CD4-positive, alpha-beta memory T cell (primary cell): ENCODE measurements at regions not wholly inside any gene's neighbourhood (a gene's known extent, or its start where the extent isn't known, plus 50 kb on each side); places are given as distances from the start of the nearest gene placed in this dataset.
"Not testable (repeated sequence)": the region's sequence is repeated elsewhere in the genome, so short reads cannot be mapped to it uniquely, and the experiment has no call there.

ENCODE experiments used
- CTCF ChIA-PET: fragments of 350-600 bp; sonication (Branson Sonifier 250); formaldehyde crosslinking; loops from one replicate; lab custom pipeline; 2021; ENCODE audit warnings: inconsistent platforms; ENCODE audit not compliant: partially characterized antibody; lab: Charles Lee
- POLR2A ChIA-PET: fragments of 350-600 bp; sonication (Branson Sonifier 250); formaldehyde crosslinking; loops from one replicate; lab custom pipeline; 2021; ENCODE audit not compliant: partially characterized antibody; lab: Charles Lee
- DNase-seq, 5 donors: peaks; one replicate each; pipeline versions ENCODE4 v3.0.0 to v3.0.0-alpha.2; 2020 to 2022; ENCODE audit warnings: mixed read lengths in 1 of 5
- H3K27ac ChIP-seq: one replicate; pipeline ENCODE4 v1.7.0; 2013; ENCODE audit warnings: low read depth, low read length
- H3K27me3 ChIP-seq: 2 replicates; pipeline ENCODE4 v1.7.0; 2013; ENCODE audit warnings: mild to moderate bottlenecking, low read length, moderate library complexity; ENCODE audit not compliant: insufficient read depth
- H3K36me3 ChIP-seq: 2 replicates; pipeline ENCODE4 v1.7.0; 2013; ENCODE audit warnings: mild to moderate bottlenecking, low read length, moderate library complexity; ENCODE audit not compliant: insufficient read depth
- H3K4me1 ChIP-seq: 2 replicates; pipeline ENCODE4 v1.7.0; 2013; ENCODE audit warnings: mild to moderate bottlenecking, low read length, moderate library complexity; ENCODE audit not compliant: insufficient read depth
- H3K4me3 ChIP-seq, 2 donors: one replicate each; pipeline ENCODE4 v1.7.0; 2013; ENCODE audit warnings: low read length in 2 of 2, mild to moderate bottlenecking in 1 of 2
- H3K9me3 ChIP-seq, 2 donors: one replicate each; pipeline ENCODE4 v1.7.0; 2013; ENCODE audit warnings: low read length in 2 of 2, control low read depth in 1 of 2; ENCODE audit not compliant: control insufficient read depth in 1 of 2
- H3K27ac Mint-ChIP-seq, 7 donors: one replicate each; pipeline ENCODE4 v1.8.0; 2020 to 2021; ENCODE audit warnings: mixed read lengths in 7 of 7, mild to moderate bottlenecking in 6 of 7, inconsistent platforms in 3 of 7, moderate library complexity in 3 of 7
- H3K27me3 Mint-ChIP-seq, 2 donors: one replicate each; pipeline ENCODE4 v1.8.0; 2020 to 2021; ENCODE audit warnings: mixed read lengths in 2 of 2
- H3K36me3 Mint-ChIP-seq, 2 donors: one replicate each; pipeline ENCODE4 v1.8.0; 2020 to 2021; ENCODE audit warnings: mixed read lengths in 2 of 2, inconsistent platforms in 1 of 2, mild to moderate bottlenecking in 1 of 2
- H3K4me1 Mint-ChIP-seq, 4 donors: one replicate each; pipeline ENCODE4 v1.8.0; 2020 to 2021; ENCODE audit warnings: mixed read lengths in 4 of 4, mild to moderate bottlenecking in 1 of 4
- H3K4me3 Mint-ChIP-seq, 8 donors: one replicate each; pipeline ENCODE4 v1.8.0; 2020 to 2021; ENCODE audit warnings: mixed read lengths in 8 of 8, mild to moderate bottlenecking in 7 of 8, moderate library complexity in 6 of 8, inconsistent platforms in 3 of 8
- H3K9me3 Mint-ChIP-seq, 8 donors: one replicate each; pipeline ENCODE4 v1.8.0; 2020 to 2021; ENCODE audit warnings: mixed read lengths in 8 of 8, mild to moderate bottlenecking in 5 of 8, inconsistent platforms in 3 of 8, moderate library complexity in 1 of 8
- intact Hi-C: fragments of 100-400 bp; cut with micrococcal nuclease; formaldehyde crosslinking; loops from one replicate; pipeline ENCODE4 v1.15.1; 2023

DNA sequence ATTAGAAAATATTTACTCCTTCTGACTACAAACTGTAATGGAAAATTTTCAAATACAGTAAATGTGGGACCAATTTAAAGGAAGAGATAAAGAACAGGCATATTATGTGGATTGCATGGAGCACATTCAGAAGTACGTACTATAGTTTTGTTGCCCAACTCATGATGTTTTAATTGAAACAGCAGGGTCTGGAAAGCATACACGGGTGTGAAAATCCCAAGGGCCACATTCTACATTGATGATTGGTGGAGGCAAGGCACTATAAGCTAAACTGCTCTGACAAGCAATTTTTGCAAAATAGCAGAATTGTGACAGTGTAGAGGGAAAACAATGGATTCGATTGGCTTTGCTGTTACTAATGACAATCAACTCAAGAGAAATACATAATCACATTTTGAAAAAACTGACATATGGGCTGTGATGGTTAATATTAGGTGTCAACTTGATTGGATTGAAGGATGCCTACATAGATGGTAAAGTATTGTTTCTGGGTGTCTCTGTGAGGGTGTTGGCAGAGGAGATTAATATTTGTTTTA is 458.6 kb downstream of the PYDC2 start:
- Mint-ChIP-seq H3K27me3 (no peaks in the 10 kb centered on the region), H3K36me3 (no peaks in the 10 kb centered on the region), H3K27ac (no peak overlapping the region), H3K4me1 (no peaks in the 10 kb centered on the region), H3K9me3 (peaks cover 0 to 7% (median 5%) of the 10 kb centered on the region in 8 donors), H3K4me3 (no peak overlapping the region)
- no peak overlapping the region for H3K27ac ChIP-seq
- DNase-seq = no peak
- no peaks in the 10 kb centered on the region for H3K9me3 ChIP-seq
- no peaks in the 10 kb centered on the region for H3K27me3 ChIP-seq
- no peaks in the 10 kb centered on the region for H3K36me3 ChIP-seq
- H3K4me1 ChIP-seq = no peaks in the 10 kb centered on the region
- ChIA-PET CTCF (no interaction called here), POLR2A (no interaction called here)
- H3K4me3 ChIP-seq = no peak overlapping the region
- intact Hi-C loops = no loop called here

DNA sequence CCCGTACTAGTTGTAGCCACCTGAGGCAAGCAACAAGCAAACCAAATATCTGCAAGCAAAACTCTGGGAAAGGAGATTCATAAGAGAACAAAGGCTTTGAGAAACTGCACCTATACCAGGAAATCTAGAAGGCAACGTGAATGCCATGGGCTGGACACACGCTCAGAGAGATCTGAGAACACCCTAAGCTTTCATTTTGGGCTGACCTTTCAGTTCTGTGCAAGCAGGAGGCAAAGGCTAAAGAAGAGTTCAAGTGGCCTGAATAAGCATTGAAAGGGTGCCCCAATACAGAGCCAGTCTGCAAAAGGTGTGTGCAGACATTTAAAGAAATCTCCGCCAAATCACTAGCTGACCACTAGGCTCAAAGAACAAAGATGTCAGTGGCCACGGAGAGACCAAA is 461.6 kb downstream of the PYDC2 start:
- H3K36me3 Mint-ChIP-seq = no peaks in the 10 kb centered on the region
- DNase-seq = no peak
- no peak overlapping the region for H3K27ac Mint-ChIP-seq
- H3K27ac ChIP-seq = no peak overlapping the region
- ChIA-PET CTCF (no interaction called here), POLR2A (no interaction called here)
- intact Hi-C loops = no loop called here
- H3K9me3 Mint-ChIP-seq = peaks cover 0 to 13% (median 7%) of the 10 kb centered on the region in 8 donors
- no peaks in the 10 kb centered on the region for H3K9me3 ChIP-seq
- no peak overlapping the region for H3K4me3 ChIP-seq
- no peaks in the 10 kb centered on the region for H3K4me1 Mint-ChIP-seq
- H3K4me1 ChIP-seq = no peaks in the 10 kb centered on the region
- no peak overlapping the region for H3K4me3 Mint-ChIP-seq
- no peaks in the 10 kb centered on the region for H3K27me3 Mint-ChIP-seq
- H3K27me3 ChIP-seq = no peaks in the 10 kb centered on the region
- H3K36me3 ChIP-seq = no peaks in the 10 kb centered on the region

DNA sequence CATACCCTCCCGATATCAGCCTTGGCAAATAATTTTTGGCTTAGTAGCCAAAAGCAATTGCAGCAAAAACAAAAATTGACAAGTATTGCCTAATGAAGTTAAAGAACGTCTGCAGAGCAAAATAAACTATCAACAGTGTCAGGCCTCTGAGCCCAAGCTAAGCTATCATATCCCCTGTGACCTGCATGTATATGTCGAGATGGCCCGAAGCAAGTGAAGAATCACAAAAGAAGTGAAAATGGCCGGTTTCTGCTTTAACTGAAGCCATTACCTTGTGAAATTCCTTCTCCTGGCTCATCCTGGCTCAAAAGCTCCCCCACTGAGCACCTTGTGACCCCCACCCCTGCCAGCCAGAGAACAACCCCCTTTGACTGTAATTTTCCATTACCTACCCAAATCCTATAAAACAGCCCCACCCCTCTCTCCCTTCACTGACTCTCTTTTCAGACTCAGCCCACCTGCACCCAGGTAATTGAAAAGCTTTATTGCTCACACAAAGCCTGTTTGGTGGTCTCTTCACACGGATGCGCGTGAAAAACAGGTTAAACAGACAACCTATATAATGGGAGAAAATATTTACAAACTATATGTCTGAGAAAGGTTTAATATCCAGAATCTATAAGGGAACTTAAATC is 466.3 kb downstream of the PYDC2 start:
- H3K4me1 ChIP-seq, intact Hi-C loops, H3K27me3 Mint-ChIP-seq, H3K36me3 Mint-ChIP-seq, H3K27ac ChIP-seq, DNase-seq, POLR2A ChIA-PET, H3K27me3 ChIP-seq, H3K4me3 Mint-ChIP-seq, H3K36me3 ChIP-seq, CTCF ChIA-PET, H3K9me3 ChIP-seq, H3K4me3 ChIP-seq, H3K4me1 Mint-ChIP-seq, H3K27ac Mint-ChIP-seq: not testable (repeated sequence)
- peaks cover 0 to 17% (median 8%) of the 10 kb centered on the region in 8 donors for H3K9me3 Mint-ChIP-seq

- H3K27ac ChIP-seq, H3K27me3 Mint-ChIP-seq, H3K4me3 Mint-ChIP-seq, DNase-seq, H3K27me3 ChIP-seq, H3K36me3 ChIP-seq, H3K4me1 ChIP-seq, CTCF ChIA-PET, H3K9me3 ChIP-seq, H3K27ac Mint-ChIP-seq, H3K4me1 Mint-ChIP-seq, H3K36me3 Mint-ChIP-seq, H3K4me3 ChIP-seq, intact Hi-C loops, POLR2A ChIA-PET: not testable (repeated sequence)
- H3K9me3 Mint-ChIP-seq = peaks cover 0 to 17% (median 8%) of the 10 kb centered on the region in 8 donors
These were observed 467.0 kb downstream of the PYDC2 start for GRCh38 chr3:191927998-191928397.

GRCh38 chr3:191944835-191945234 is 483.9 kb downstream of the PYDC2 start:
- no peak overlapping the region for H3K27ac ChIP-seq
- no peak overlapping the region for H3K27ac Mint-ChIP-seq
- peaks cover 0 to 6% (median 2%) of the 10 kb centered on the region in 8 donors for H3K9me3 Mint-ChIP-seq
- H3K4me1 Mint-ChIP-seq = no peaks in the 10 kb centered on the region
- H3K36me3 Mint-ChIP-seq = no peaks in the 10 kb centered on the region
- CTCF ChIA-PET = no interaction called here
- H3K27me3 ChIP-seq = no peaks in the 10 kb centered on the region
- no peak overlapping the region for H3K4me3 ChIP-seq
- POLR2A ChIA-PET = no interaction called here
- H3K36me3 ChIP-seq = no peaks in the 10 kb centered on the region
- intact Hi-C loops = no loop called here
- H3K9me3 ChIP-seq = no peaks in the 10 kb centered on the region
- H3K4me1 ChIP-seq = no peaks in the 10 kb centered on the region
- DNase-seq = no peak
- H3K4me3 Mint-ChIP-seq = no peak overlapping the region
- H3K27me3 Mint-ChIP-seq = no peaks in the 10 kb centered on the region

- H3K9me3 Mint-ChIP-seq = peaks cover 0 to 6% (median 4%) of the 10 kb centered on the region in 8 donors
- ChIA-PET CTCF (no interaction called here), POLR2A (no interaction called here)
- no peak for DNase-seq
- no peak overlapping the region for H3K27ac Mint-ChIP-seq
- Histone ChIP-seq H3K4me3 (no peak overlapping the region), H3K27ac (no peak overlapping the region), H3K9me3 (no peaks in the 10 kb centered on the region), H3K36me3 (no peaks in the 10 kb centered on the region), H3K4me1 (no peaks in the 10 kb centered on the region), H3K27me3 (no peaks in the 10 kb centered on the region)
- no peaks in the 10 kb centered on the region for H3K36me3 Mint-ChIP-seq
- intact Hi-C loops = no loop called here
- no peaks in the 10 kb centered on the region for H3K4me1 Mint-ChIP-seq
- no peaks in the 10 kb centered on the region for H3K27me3 Mint-ChIP-seq
- H3K4me3 Mint-ChIP-seq = no peak overlapping the region
These were observed 491.2 kb downstream of the PYDC2 start for GRCh38 chr3:191952186-191952585.

- H3K4me1 ChIP-seq = no peaks in the 10 kb centered on the region
- CTCF ChIA-PET = no interaction called here
- DNase-seq = no peak
These were observed 491.6 kb downstream of the PYDC2 start for GRCh38 chr3:191952609-191953008.

More at GRCh38 chr3:191952609-191953008, 491.6 kb downstream of the PYDC2 start:
- no peaks in the 10 kb centered on the region for H3K27me3 ChIP-seq
- Mint-ChIP-seq H3K4me3 (no peak overlapping the region), H3K27ac (no peak overlapping the region), H3K4me1 (no peaks in the 10 kb centered on the region), H3K36me3 (no peaks in the 10 kb centered on the region), H3K27me3 (no peaks in the 10 kb centered on the region), H3K9me3 (peaks cover 0 to 6% (median 4%) of the 10 kb centered on the region in 8 donors)
- H3K4me3 ChIP-seq = no peak overlapping the region
- no peaks in the 10 kb centered on the region for H3K9me3 ChIP-seq
- POLR2A ChIA-PET = no interaction called here
- intact Hi-C loops = no loop called here
- H3K36me3 ChIP-seq = no peaks in the 10 kb centered on the region
- H3K27ac ChIP-seq = no peak overlapping the region
